Vagina (tissue), 2 donors: ENCODE measurements at regions not wholly inside any gene's neighbourhood (a gene's known extent, or its start where the extent isn't known, plus 50 kb on each side); places are given as distances from the start of the nearest gene placed in this dataset.

Experiments
- CTCF ChIP-seq, 3 experiments: fragments of 450-650 bp in 2 of 3; fragments of 200-600 bp in 1 of 3; sonication (generic) in 1 of 3; IDR thresholded peaks; one replicate each; pipeline ENCODE4 v1.5.1; 2017 to 2019; ENCODE audit warnings: antibody characterized with exemption in 3 of 3, mild to moderate bottlenecking in 2 of 3, moderate library complexity in 2 of 3
- POLR2A ChIP-seq, 2 donors: fragments of 450-650 bp; IDR thresholded peaks; one replicate each; pipeline ENCODE4 v1.6.1; 2017; ENCODE audit warnings: antibody characterized with exemption in 2 of 2, mild to moderate bottlenecking in 2 of 2, moderate library complexity in 2 of 2
- POLR2AphosphoS5 ChIP-seq, 2 donors: sonication (generic); formaldehyde crosslinking; IDR thresholded peaks; one replicate each; pipeline ENCODE4 v1.9.0; 2017; ENCODE audit warnings: antibody characterized with exemption in 2 of 2, mild to moderate bottlenecking in 2 of 2, low read depth in 1 of 2; ENCODE audit not compliant: insufficient read depth in 1 of 2

- TF ChIP-seq CTCF (IDR thresholded peaks at IDR 0.05), result no peak
- no peak for TF ChIP-seq POLR2A (IDR thresholded peaks at IDR 0.05)
- no peak for TF ChIP-seq POLR2AphosphoS5 (IDR thresholded peaks at IDR 0.05; ENCODE audit: insufficient read depth in 1 of 2, low read depth in 1 of 2)
Observed at GRCh38 chr2:59236723-59237122, 995.6 kb upstream of the FANCL start.
